H9 (cell line): ENCODE measurements at regions not wholly inside any gene's neighbourhood (a gene's known extent, or its start where the extent isn't known, plus 50 kb on each side); places are given as distances from the start of the nearest gene placed in this dataset.

Source experiments
- DNase-seq: peaks from one replicate; pipeline ENCODE4 v3.0.0-alpha.2; 2017
- H2AFZ ChIP-seq: one replicate; pipeline ENCODE4 v1.6.1; 2013; ENCODE audit warnings: mild to moderate bottlenecking, low read length, control low read depth, moderate library complexity
- H2AK5ac ChIP-seq: 2 replicates; pipeline ENCODE4 v1.6.1; 2013; ENCODE audit warnings: low read length, control low read depth, mixed read lengths; ENCODE audit not compliant: insufficient read length
- H2BK120ac ChIP-seq: one replicate; pipeline ENCODE4 v1.6.1; 2013; ENCODE audit warnings: low read depth, mild to moderate bottlenecking, low read length, control low read depth, inconsistent platforms; ENCODE audit not compliant: poor library complexity, severe bottlenecking
- H2BK12ac ChIP-seq: 2 replicates; pipeline ENCODE4 v1.6.1; 2013; ENCODE audit warnings: low read length, control low read depth, mixed read lengths, low read depth; ENCODE audit not compliant: insufficient read length
- H2BK15ac ChIP-seq: 2 replicates; pipeline ENCODE4 v1.6.1; 2013; ENCODE audit warnings: low read depth, low read length, control low read depth
- H2BK20ac ChIP-seq: one replicate; pipeline ENCODE4 v1.6.1; 2013; ENCODE audit warnings: low read depth, mild to moderate bottlenecking, low read length, control low read depth, inconsistent platforms; ENCODE audit not compliant: poor library complexity, severe bottlenecking
- H2BK5ac ChIP-seq: 2 replicates; pipeline ENCODE4 v1.6.1; 2013; ENCODE audit warnings: low read length, control low read depth, mixed read lengths; ENCODE audit not compliant: insufficient read length
- H3K14ac ChIP-seq: 2 replicates; pipeline ENCODE4 v1.6.1; 2013; ENCODE audit warnings: low read length, control low read depth; ENCODE audit not compliant: insufficient read depth
- H3K18ac ChIP-seq: 2 replicates; pipeline ENCODE4 v1.6.1; 2013; ENCODE audit warnings: low read depth, mild to moderate bottlenecking, mixed read lengths, low read length, control low read depth; ENCODE audit not compliant: insufficient read length
- H3K23ac ChIP-seq: 2 replicates; pipeline ENCODE4 v1.6.1; 2013; ENCODE audit warnings: low read length, control low read depth, mixed read lengths, low read depth; ENCODE audit not compliant: insufficient read length
- H3K23me2 ChIP-seq: 2 replicates; pipeline ENCODE4 v1.6.1; 2013; ENCODE audit warnings: low read depth, mild to moderate bottlenecking, mixed read lengths, low read length, control low read depth; ENCODE audit not compliant: insufficient read length, poor library complexity, severe bottlenecking
- H3K27ac ChIP-seq: 2 replicates; pipeline ENCODE4 v1.5.1; 2013; ENCODE audit warnings: low read length, control low read depth, mixed read lengths, low read depth; ENCODE audit not compliant: insufficient read length
- H3K27me3 ChIP-seq: 2 replicates; pipeline ENCODE4 v1.6.1; 2013; ENCODE audit warnings: low read length, control low read depth, inconsistent platforms; ENCODE audit not compliant: insufficient read depth
- H3K4ac ChIP-seq: 2 replicates; pipeline ENCODE4 v1.6.1; 2013; ENCODE audit warnings: low read depth, mild to moderate bottlenecking, control low read depth, inconsistent platforms, low read length, moderate library complexity
- H3K4me1 ChIP-seq: 2 replicates; pipeline ENCODE4 v1.6.1; 2013; ENCODE audit warnings: low read length, control low read depth, inconsistent platforms; ENCODE audit not compliant: insufficient read depth
- H3K4me2 ChIP-seq: 2 replicates; pipeline ENCODE4 v1.6.1; 2013; ENCODE audit warnings: low read length, control low read depth, mixed read lengths; ENCODE audit not compliant: insufficient read length, insufficient read depth
- H3K56ac ChIP-seq: 2 replicates; pipeline ENCODE4 v1.6.1; 2013; ENCODE audit warnings: low read depth, mild to moderate bottlenecking, mixed read lengths, low read length, control low read depth; ENCODE audit not compliant: insufficient read length
- H3K79me1 ChIP-seq: 2 replicates; pipeline ENCODE4 v1.6.1; 2013; ENCODE audit warnings: low read depth, mild to moderate bottlenecking, moderate library complexity, low read length, control low read depth, inconsistent platforms; ENCODE audit not compliant: insufficient read depth, poor library complexity, severe bottlenecking
- H3K79me2 ChIP-seq: 2 replicates; pipeline ENCODE4 v1.6.1; 2013; ENCODE audit warnings: low read length, control low read depth, inconsistent platforms; ENCODE audit not compliant: insufficient read depth
- H3K9ac ChIP-seq: 2 replicates; pipeline ENCODE4 v1.6.1; 2013; ENCODE audit warnings: low read length, control low read depth, mixed read lengths; ENCODE audit not compliant: insufficient read length; ENCODE audit errors: extremely low read depth
- H3K9me3 ChIP-seq: one replicate; pipeline ENCODE4 v1.6.1; 2013; ENCODE audit warnings: low read depth, low read length, inconsistent platforms; ENCODE audit not compliant: control insufficient read depth
- H3T11ph ChIP-seq: one replicate; pipeline ENCODE4 v1.6.1; 2013; ENCODE audit warnings: mild to moderate bottlenecking, low read length, control low read depth, inconsistent platforms
- H4K20me1 ChIP-seq: one replicate; pipeline ENCODE4 v1.6.1; 2013; ENCODE audit not compliant: control insufficient read depth, insufficient read length, insufficient read depth
- H4K5ac ChIP-seq: 2 replicates; pipeline ENCODE4 v1.6.1; 2013; ENCODE audit warnings: low read depth, mild to moderate bottlenecking, mixed read lengths, low read length, control low read depth; ENCODE audit not compliant: insufficient read length
- H4K8ac ChIP-seq: replicated peaks from 2 replicates; pipeline ENCODE4 v1.6.1; 2013; ENCODE audit warnings: low read length, control low read depth, mixed read lengths, low read depth; ENCODE audit not compliant: insufficient read length
- H4K91ac ChIP-seq: 2 replicates; pipeline ENCODE4 v1.6.1; 2013; ENCODE audit warnings: low read depth, mild to moderate bottlenecking, moderate library complexity, mixed read lengths, low read length, control low read depth; ENCODE audit not compliant: insufficient read length
- H3K27ac Mint-ChIP-seq, 3 experiments: 2 replicates in 2 of 3; 3 replicates in 1 of 3; pipeline ENCODE4 v1.8.0; 2020 to 2021; ENCODE audit warnings: mixed read lengths in 3 of 3, mild to moderate bottlenecking in 1 of 3, moderate library complexity in 1 of 3
- H3K27me3 Mint-ChIP-seq: 2 replicates; pipeline ENCODE4 v1.8.0; 2021; ENCODE audit warnings: low read depth, mild to moderate bottlenecking, moderate library complexity, mixed read lengths
- H3K36me3 Mint-ChIP-seq, 3 experiments: 2 replicates in 2 of 3; 3 replicates in 1 of 3; pipeline ENCODE4 v1.8.0; 2020 to 2021; ENCODE audit warnings: low read depth in 3 of 3, mixed read lengths in 3 of 3; ENCODE audit not compliant: insufficient read depth in 1 of 3
- H3K4me1 Mint-ChIP-seq, 2 experiments: 2 replicates each; pipeline ENCODE4 v1.8.0; 2020; ENCODE audit warnings: mixed read lengths in 2 of 2
- H3K4me3 Mint-ChIP-seq, 2 experiments: 2 replicates in 1 of 2; 3 replicates in 1 of 2; pipeline ENCODE4 v1.8.0; 2020 to 2021; ENCODE audit warnings: mild to moderate bottlenecking in 2 of 2, mixed read lengths in 2 of 2, moderate library complexity in 1 of 2
- H3K9me3 Mint-ChIP-seq, 2 experiments: 2 replicates in 1 of 2; 3 replicates in 1 of 2; pipeline ENCODE4 v1.8.0; 2020; ENCODE audit warnings: mild to moderate bottlenecking in 2 of 2, mixed read lengths in 2 of 2, moderate library complexity in 1 of 2
- WGBS: extraction: QIAGEN DNeasy Blood & Tissue Kit; methylation state at CpG from one replicate; pipeline ENCODE4 v1.1.7; 2013; ENCODE audit warnings: missing lambda C conversion rate, low lambda C conversion rate, mixed read lengths; ENCODE audit not compliant: insufficient read length; ENCODE audit errors: extremely low coverage; 5-methylcytosine and 5-hydroxymethylcytosine counted together
- TF ChIP-seq, protein P1 (sequence below): fragments of 200-600 bp; sonication (generic); conservative IDR thresholded peaks from 3 replicates; pipeline ENCODE4 v1.8.0; 2021; ENCODE audit warnings: antibody characterized with exemption, mild to moderate bottlenecking

DNA sequence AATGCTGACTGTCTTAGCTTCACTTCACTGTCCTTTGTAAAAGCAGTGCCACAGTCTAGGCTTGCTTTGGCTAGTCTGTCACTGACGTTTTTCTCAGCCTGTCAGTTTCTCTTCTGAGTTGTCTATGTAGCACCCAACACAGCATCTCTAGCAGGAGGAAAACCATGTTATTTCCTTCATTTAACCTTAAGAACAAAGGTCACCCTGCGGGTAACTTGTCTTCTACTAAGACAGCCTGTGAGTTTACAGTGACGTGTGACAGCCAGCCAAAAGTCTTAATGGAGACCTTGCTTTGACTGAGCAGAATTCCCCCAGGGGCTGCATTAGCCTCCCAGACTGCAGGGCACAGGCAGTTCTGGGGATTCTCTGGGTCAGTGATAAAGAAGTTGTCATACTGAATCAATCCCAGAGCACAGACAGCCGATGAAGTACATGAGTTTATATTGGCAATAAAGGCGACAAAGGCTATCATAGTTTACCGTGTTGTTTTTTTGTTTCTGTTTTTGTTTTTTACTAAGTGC, 296.0 kb upstream of the KIAA1217 start:
- no peak overlapping the region for H2BK20ac ChIP-seq
- H4K91ac ChIP-seq, result no peak overlapping the region
- H2AFZ ChIP-seq, result no peak overlapping the region
- no peaks in the 10 kb centered on the region for H4K20me1 ChIP-seq
- no peak overlapping the region for H3K18ac ChIP-seq
- H3K14ac ChIP-seq, result no peak overlapping the region
- H3K9me3 ChIP-seq, result no peaks in the 10 kb centered on the region
- H3K9me3 Mint-ChIP-seq, result no peaks in the 10 kb centered on the region; a peak in 1 of 5 replicates
- TF ChIP-seq, protein P1, sequence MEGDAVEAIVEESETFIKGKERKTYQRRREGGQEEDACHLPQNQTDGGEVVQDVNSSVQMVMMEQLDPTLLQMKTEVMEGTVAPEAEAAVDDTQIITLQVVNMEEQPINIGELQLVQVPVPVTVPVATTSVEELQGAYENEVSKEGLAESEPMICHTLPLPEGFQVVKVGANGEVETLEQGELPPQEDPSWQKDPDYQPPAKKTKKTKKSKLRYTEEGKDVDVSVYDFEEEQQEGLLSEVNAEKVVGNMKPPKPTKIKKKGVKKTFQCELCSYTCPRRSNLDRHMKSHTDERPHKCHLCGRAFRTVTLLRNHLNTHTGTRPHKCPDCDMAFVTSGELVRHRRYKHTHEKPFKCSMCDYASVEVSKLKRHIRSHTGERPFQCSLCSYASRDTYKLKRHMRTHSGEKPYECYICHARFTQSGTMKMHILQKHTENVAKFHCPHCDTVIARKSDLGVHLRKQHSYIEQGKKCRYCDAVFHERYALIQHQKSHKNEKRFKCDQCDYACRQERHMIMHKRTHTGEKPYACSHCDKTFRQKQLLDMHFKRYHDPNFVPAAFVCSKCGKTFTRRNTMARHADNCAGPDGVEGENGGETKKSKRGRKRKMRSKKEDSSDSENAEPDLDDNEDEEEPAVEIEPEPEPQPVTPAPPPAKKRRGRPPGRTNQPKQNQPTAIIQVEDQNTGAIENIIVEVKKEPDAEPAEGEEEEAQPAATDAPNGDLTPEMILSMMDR, result no peak
- H3K4me1 ChIP-seq, result no peaks in the 10 kb centered on the region
- no peak overlapping the region for H2BK15ac ChIP-seq
- no peak overlapping the region for H3K27ac ChIP-seq
- H3K27me3 ChIP-seq, result no peaks in the 10 kb centered on the region
- H3K79me1 ChIP-seq, result no peaks in the 10 kb centered on the region
- no peak overlapping the region for H2AK5ac ChIP-seq
- no peak overlapping the region for H3K4ac ChIP-seq
- no peak overlapping the region for H4K5ac ChIP-seq
- H3K79me2 ChIP-seq, result no peaks in the 10 kb centered on the region
- no CpG with 5 or more reads among the region's 6 CpGs for WGBS
- H2BK120ac ChIP-seq, result no peak overlapping the region
- H4K8ac ChIP-seq, result no peak overlapping the region
- no peak overlapping the region for H3K23ac ChIP-seq
- no peak overlapping the region for H2BK5ac ChIP-seq
- no peaks in the 10 kb centered on the region for H3K23me2 ChIP-seq
- no peak for DNase-seq
- no peaks in the 10 kb centered on the region for H3K36me3 Mint-ChIP-seq
- H2BK12ac ChIP-seq, result no peak overlapping the region
- H3K27me3 Mint-ChIP-seq, result no peaks in the 10 kb centered on the region
- no peak overlapping the region for H3K56ac ChIP-seq
- H3K9ac ChIP-seq, result no peak overlapping the region
- no peak overlapping the region for H3K4me3 Mint-ChIP-seq
- H3K27ac Mint-ChIP-seq, result no peak overlapping the region
- no peak overlapping the region for H3K4me2 ChIP-seq
- no peaks in the 10 kb centered on the region for H3K4me1 Mint-ChIP-seq
- no peak overlapping the region for H3T11ph ChIP-seq
